GM21381 (cell line): ENCODE measurements at regions not wholly inside any gene's neighbourhood (a gene's known extent, or its start where the extent isn't known, plus 50 kb on each side); places are given as distances from the start of the nearest gene placed in this dataset.

ENCODE experiments used
- ATAC-seq: cut with Tn5 transposase; IDR thresholded peaks from one replicate; pipeline ENCODE4 v1.9.1; 2021; ENCODE audit warnings: mild to moderate bottlenecking, moderate library complexity; ENCODE audit not compliant: unreplicated experiment

- ATAC-seq: no peak
Observed at GRCh38 chr6:155747491-155747890, 291.9 kb upstream of the NOX3 start.

- no peak for ATAC-seq
Observed at GRCh38 chr6:155740781-155741399, 285.3 kb upstream of the NOX3 start.

- no peak for ATAC-seq
Observed at GRCh38 chr6:155738602-155739105, 283.0 kb upstream of the NOX3 start.

- ATAC-seq: no peak
Observed at GRCh38 chr6:155717374-155717773, 261.7 kb upstream of the NOX3 start.

GRCh38 chr6:155710704-155711103, 255.1 kb upstream of the NOX3 start:
- no peak for ATAC-seq

- no peak for ATAC-seq
Observed at GRCh38 chr6:155709262-155709661, 253.6 kb upstream of the NOX3 start.

- no peak for ATAC-seq
Observed at GRCh38 chr6:155708100-155708499, 252.5 kb upstream of the NOX3 start.

- no peak for ATAC-seq
Observed at GRCh38 chr6:155706806-155707205, 251.2 kb upstream of the NOX3 start.

- no peak for ATAC-seq
Observed at GRCh38 chr6:155706341-155706740, 250.7 kb upstream of the NOX3 start.

GRCh38 chr6:155701342-155701741, 245.7 kb upstream of the NOX3 start:
- no peak for ATAC-seq

- ATAC-seq: no peak
Observed at GRCh38 chr6:155695495-155695894, 239.9 kb upstream of the NOX3 start.

GRCh38 chr6:155694419-155694790, 238.8 kb upstream of the NOX3 start:
- no peak for ATAC-seq

- no peak for ATAC-seq
Observed at GRCh38 chr6:155693573-155694418, 238.2 kb upstream of the NOX3 start.

GRCh38 chr6:155690820-155691219, 235.2 kb upstream of the NOX3 start:
- ATAC-seq: no peak

- ATAC-seq: no peak
Observed at GRCh38 chr6:155687645-155688044, 232.0 kb upstream of the NOX3 start.

GRCh38 chr6:155684416-155685196, 229.0 kb upstream of the NOX3 start:
- no peak for ATAC-seq

- no peak for ATAC-seq
Observed at GRCh38 chr6:155678361-155678760, 222.7 kb upstream of the NOX3 start.

GRCh38 chr6:155676346-155676745, 220.7 kb upstream of the NOX3 start:
- no peak for ATAC-seq

- no peak for ATAC-seq
Observed at GRCh38 chr6:155670655-155671054, 215.0 kb upstream of the NOX3 start.

GRCh38 chr6:155660251-155660977, 204.8 kb upstream of the NOX3 start:
- no peak for ATAC-seq

GRCh38 chr6:155656024-155656423, 200.4 kb upstream of the NOX3 start:
- ATAC-seq: no peak
